MCF 10A (cell line): ENCODE measurements at regions not wholly inside any gene's neighbourhood (a gene's known extent, or its start where the extent isn't known, plus 50 kb on each side); places are given as distances from the start of the nearest gene placed in this dataset.

Experiments
- BruUV-seq: library from RNA; stranded (reverse); fragments of 400-500 nt; replicated peaks from 2 replicates; lab custom pipeline; 2021; lab: Mats Ljungman, UMichigan
- CTCF ChIA-PET: fragments of 300-600 bp; sonication (Branson Sonifier 250); formaldehyde crosslinking; extraction: SDS; loops from one replicate; lab custom pipeline; 2021; ENCODE audit warnings: antibody characterized with exemption, inconsistent platforms; lab: Yijun Ruan, JAX
- POLR2A ChIA-PET: fragments of 300-600, 350-650 bp; sonication (Branson Sonifier 250); formaldehyde crosslinking; extraction: SDS; loops from one replicate; lab custom pipeline; 2020; ENCODE audit warnings: antibody characterized with exemption, inconsistent platforms; lab: Yijun Ruan, JAX
- DNase-seq: peaks from one replicate; pipeline ENCODE4 v3.0.0-alpha.2; 2018; ENCODE audit not compliant: unreplicated experiment
- H3K27ac Mint-ChIP-seq: one replicate; pipeline ENCODE4 v1.8.0; 2022; ENCODE audit warnings: mild to moderate bottlenecking, low read depth, mixed read lengths; ENCODE audit not compliant: unreplicated experiment
- H3K27me3 Mint-ChIP-seq: one replicate; pipeline ENCODE4 v1.8.0; 2022; ENCODE audit warnings: mixed read lengths; ENCODE audit not compliant: insufficient read depth, unreplicated experiment
- H3K36me3 Mint-ChIP-seq: one replicate; pipeline ENCODE4 v1.8.0; 2022; ENCODE audit warnings: mild to moderate bottlenecking, moderate library complexity, mixed read lengths; ENCODE audit not compliant: insufficient read depth, unreplicated experiment
- H3K4me1 Mint-ChIP-seq: one replicate; pipeline ENCODE4 v1.8.0; 2022; ENCODE audit warnings: mixed read lengths; ENCODE audit not compliant: insufficient read depth, unreplicated experiment
- H3K4me3 Mint-ChIP-seq: one replicate; pipeline ENCODE4 v1.8.0; 2022; ENCODE audit warnings: mild to moderate bottlenecking, moderate library complexity, mixed read lengths; ENCODE audit not compliant: unreplicated experiment
- H3K9me3 Mint-ChIP-seq: one replicate; pipeline ENCODE4 v1.8.0; 2022; ENCODE audit warnings: mixed read lengths; ENCODE audit not compliant: unreplicated experiment
- intact Hi-C: fragments of 100-400 bp; cut with micrococcal nuclease; formaldehyde crosslinking; loops from 2 replicates; pipeline ENCODE4 v1.14.1; 2022
- TF ChIP-seq, protein P1 (sequence below): fragments of 200-600 bp; IDR thresholded peaks from one replicate; pipeline ENCODE4 v1.8.0; 2022; ENCODE audit warnings: antibody characterized with exemption, mild to moderate bottlenecking; ENCODE audit not compliant: unreplicated experiment

- TF ChIP-seq, protein P1, sequence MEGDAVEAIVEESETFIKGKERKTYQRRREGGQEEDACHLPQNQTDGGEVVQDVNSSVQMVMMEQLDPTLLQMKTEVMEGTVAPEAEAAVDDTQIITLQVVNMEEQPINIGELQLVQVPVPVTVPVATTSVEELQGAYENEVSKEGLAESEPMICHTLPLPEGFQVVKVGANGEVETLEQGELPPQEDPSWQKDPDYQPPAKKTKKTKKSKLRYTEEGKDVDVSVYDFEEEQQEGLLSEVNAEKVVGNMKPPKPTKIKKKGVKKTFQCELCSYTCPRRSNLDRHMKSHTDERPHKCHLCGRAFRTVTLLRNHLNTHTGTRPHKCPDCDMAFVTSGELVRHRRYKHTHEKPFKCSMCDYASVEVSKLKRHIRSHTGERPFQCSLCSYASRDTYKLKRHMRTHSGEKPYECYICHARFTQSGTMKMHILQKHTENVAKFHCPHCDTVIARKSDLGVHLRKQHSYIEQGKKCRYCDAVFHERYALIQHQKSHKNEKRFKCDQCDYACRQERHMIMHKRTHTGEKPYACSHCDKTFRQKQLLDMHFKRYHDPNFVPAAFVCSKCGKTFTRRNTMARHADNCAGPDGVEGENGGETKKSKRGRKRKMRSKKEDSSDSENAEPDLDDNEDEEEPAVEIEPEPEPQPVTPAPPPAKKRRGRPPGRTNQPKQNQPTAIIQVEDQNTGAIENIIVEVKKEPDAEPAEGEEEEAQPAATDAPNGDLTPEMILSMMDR, result no peak
- Mint-ChIP-seq H3K27ac (no peak overlapping the region), H3K9me3 (no peaks in the 10 kb centered on the region), H3K4me3 (no peak overlapping the region), H3K4me1 (peaks cover 14% of the 10 kb centered on the region), H3K36me3 (no peaks in the 10 kb centered on the region), H3K27me3 (no peaks in the 10 kb centered on the region)
- ChIA-PET CTCF (no interaction called here), POLR2A (no interaction called here)
- no TSS peak for BruUV-seq
- DNase-seq, result no peak
- intact Hi-C loops, result no loop called here
Observed at GRCh38 chr2:18961991-18962421, 372.6 kb upstream of the NT5C1B start.

DNA sequence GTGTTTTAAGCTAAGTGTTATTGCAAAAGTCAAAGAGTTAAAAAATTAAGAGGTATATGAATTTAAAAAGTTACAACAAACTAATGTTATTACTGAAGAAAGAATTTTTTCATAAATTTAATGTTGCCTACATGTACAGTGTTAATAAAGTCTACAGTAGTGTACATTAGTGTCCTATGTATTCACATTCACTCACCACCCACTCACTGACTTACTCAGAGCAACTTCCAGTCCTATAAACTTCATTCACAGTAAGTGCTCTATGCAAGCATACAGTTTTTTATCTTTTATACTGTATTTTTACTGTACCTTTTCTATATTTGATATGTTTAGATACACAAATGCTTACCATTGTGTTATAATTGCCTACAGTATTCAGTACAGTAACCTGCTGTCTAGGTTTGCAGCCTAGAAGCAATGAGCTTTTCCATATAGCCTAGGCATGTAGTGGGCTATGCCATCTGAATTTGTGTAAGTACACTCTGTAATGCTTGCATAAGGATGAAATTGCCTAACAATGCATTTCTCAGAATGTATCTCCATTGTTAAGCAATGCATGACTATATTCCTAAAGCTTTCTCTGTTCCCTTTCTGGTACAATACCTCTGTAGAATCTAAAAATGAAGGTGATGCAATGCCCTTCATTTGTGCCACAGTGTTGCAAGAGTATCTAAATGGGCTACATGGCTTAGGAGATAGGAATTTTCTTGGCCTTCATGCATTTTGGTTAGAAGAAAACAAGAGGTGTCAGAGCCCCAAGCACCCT, 370.8 kb upstream of the NT5C1B start:
- TF ChIP-seq, protein P1, result no peak
- peak; percentile 91 for DNase-seq
- intact Hi-C loops, result no loop called here
- CTCF ChIA-PET, result interaction anchor here (0.5 to 1.0 kb wide), 5 partner anchors 10 to 313 kb away, joined by 3 read pairs; no protein-coding TSS in a partner anchor
- no TSS peak for BruUV-seq
- Mint-ChIP-seq H3K4me1 (peaks cover 14% of the 10 kb centered on the region), H3K9me3 (no peaks in the 10 kb centered on the region), H3K36me3 (no peaks in the 10 kb centered on the region), H3K27ac (peak overlapping the region; percentile 44), H3K4me3 (no peak overlapping the region), H3K27me3 (no peaks in the 10 kb centered on the region)
- POLR2A ChIA-PET, result interaction anchor here (0.6 to 1.8 kb wide), 7 partner anchors 26 to 696 kb away, joined by 3 to 9 read pairs (median 4); no protein-coding TSS in a partner anchor

GRCh38 chr2:18959200-18959599, 369.8 kb upstream of the NT5C1B start:
- no peaks in the 10 kb centered on the region for H3K27me3 Mint-ChIP-seq
- H3K27ac Mint-ChIP-seq, result no peak overlapping the region
- intact Hi-C loops, result no loop called here
- no peaks in the 10 kb centered on the region for H3K36me3 Mint-ChIP-seq
- H3K4me3 Mint-ChIP-seq, result no peak overlapping the region
- CTCF ChIA-PET, result interaction anchor here (0.8 to 1.0 kb wide), 2 partner anchors 9 to 13 kb away, joined by 3 read pairs; no protein-coding TSS in a partner anchor
- TF ChIP-seq, protein P1, result no peak
- POLR2A ChIA-PET, result interaction anchor here (1.1 to 1.8 kb wide), 4 partner anchors 32 to 389 kb away, joined by 3 to 9 read pairs (median 6); no protein-coding TSS in a partner anchor
- BruUV-seq, result no TSS peak
- no peak for DNase-seq
- no peaks in the 10 kb centered on the region for H3K9me3 Mint-ChIP-seq
- H3K4me1 Mint-ChIP-seq, result peaks cover 14% of the 10 kb centered on the region

- H3K27ac Mint-ChIP-seq, result no peak overlapping the region
- peaks cover 14% of the 10 kb centered on the region for H3K4me1 Mint-ChIP-seq
- CTCF ChIA-PET, result no interaction called here
- no peaks in the 10 kb centered on the region for H3K27me3 Mint-ChIP-seq
- H3K4me3 Mint-ChIP-seq, result no peak overlapping the region
- intact Hi-C loops, result no loop called here
- H3K9me3 Mint-ChIP-seq, result no peaks in the 10 kb centered on the region
- POLR2A ChIA-PET, result interaction anchor here (0.8 to 0.9 kb wide), 2 partner anchors 13 to 273 kb away, joined by 3 read pairs; no protein-coding TSS in a partner anchor
- H3K36me3 Mint-ChIP-seq, result no peaks in the 10 kb centered on the region
- TF ChIP-seq, protein P1, result no peak
- BruUV-seq, result no TSS peak
- DNase-seq, result no peak
Observed at GRCh38 chr2:18957909-18958308, 368.5 kb upstream of the NT5C1B start.
